Stimulated activated CD4-positive, alpha-beta T cell treated with anti-CD3 and anti-CD28 coated beads, Interleukin-15, amount 100 ng/mL, for 48 hours (primary cell): ENCODE measurements at regions not wholly inside any gene's neighbourhood (a gene's known extent, or its start where the extent isn't known, plus 50 kb on each side); places are given as distances from the start of the nearest gene placed in this dataset.

Experiments used
- DNase-seq, 2 donors: peaks; one replicate each; pipeline ENCODE4 v3.0.0-alpha.2; 2020; ENCODE audit warnings: low read depth in 2 of 2

DNA sequence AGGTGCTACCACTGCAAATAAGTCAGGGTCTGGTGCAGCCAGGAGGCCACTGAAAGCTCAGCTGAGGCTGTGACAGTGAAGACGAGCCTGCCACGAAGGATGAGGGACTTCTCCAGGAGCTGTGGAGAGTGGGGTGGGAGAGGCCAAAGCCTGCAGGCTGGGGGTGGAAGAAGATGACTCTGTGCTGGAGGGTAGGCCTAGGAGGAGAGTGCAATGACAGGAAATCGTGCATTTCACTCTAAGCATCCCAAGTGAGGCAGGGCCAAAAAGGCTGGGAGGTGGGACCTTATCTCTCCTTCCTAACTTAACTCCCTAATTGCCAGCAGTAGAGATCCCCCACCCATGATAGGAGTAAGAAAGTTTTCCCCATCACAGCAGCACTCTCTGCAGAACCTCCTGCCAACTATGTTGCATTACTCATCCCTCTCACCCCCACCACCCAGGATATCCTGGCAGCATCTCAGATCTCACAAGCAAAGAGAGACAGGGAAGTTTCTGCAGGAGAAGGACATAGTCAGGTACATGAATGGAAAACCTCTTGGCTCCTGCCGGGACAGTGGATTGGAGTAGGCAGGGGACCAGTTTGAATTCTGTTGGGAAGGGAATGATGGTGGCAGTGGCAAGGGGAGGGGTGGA is 466.2 kb downstream of the CDH26 start:
- no peak for DNase-seq

DNA sequence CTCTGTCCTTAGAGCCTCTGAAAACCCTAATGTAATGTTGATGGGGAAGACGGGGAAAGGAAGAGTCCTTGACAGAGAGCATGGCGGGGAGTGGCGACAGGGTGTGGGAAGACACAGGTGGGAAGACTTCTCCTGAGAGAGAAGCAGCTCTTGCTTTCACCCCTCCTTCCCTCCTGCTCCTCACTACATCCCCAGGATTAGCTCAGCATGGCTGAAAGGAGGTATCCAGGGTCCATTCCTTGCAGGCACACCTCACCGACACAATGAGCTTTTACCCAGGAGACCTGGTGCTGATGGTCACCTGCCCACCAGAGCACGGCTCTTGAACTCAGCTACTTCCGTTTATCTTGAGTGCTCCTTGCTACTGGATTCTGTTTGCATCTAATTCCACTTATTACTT is 469.3 kb downstream of the CDH26 start:
- no peak for DNase-seq

DNA sequence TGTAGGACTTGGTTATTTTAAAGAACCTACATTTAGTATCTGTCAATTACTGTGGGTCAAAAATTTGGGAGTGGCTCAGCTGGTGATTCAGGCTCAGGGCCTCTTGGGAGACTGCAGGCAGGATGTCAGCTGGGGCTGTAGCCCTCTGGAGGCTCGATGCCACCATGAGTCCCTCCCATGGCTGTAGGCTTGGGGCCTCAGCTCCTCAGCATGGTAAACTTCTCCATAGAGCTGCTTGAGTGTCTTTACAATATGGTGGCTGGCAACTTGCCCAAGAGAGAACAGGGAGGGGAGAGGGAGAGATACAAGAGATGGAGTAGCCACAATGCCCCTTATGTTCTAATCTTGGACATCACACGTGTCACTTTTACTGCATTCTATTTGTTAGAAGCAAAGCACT is 470.4 kb downstream of the CDH26 start:
- DNase-seq: no peak

GRCh38 chr20:60430516-60431001 is 472.3 kb downstream of the CDH26 start:
- no peak for DNase-seq

GRCh38 chr20:60431349-60431748 is 473.1 kb downstream of the CDH26 start:
- no peak for DNase-seq

DNA sequence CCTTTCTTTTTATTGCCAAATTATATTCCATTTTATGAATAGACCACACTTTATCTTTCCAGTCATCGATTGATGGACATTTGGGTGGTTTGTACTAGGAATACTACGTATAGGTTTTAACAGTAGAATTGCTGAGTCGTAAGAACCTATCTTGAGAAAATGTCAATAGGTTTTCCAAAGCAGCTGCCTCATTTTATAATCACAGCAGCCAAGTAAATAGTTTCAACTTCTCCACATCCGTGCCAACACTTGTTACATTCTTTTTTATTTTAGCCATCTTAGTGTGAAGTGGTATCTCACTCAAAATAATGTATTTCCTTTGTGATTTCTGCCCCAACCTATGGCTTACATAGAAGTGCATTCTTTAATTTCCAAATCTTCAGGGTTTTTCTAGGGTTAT is 479.2 kb downstream of the CDH26 start:
- DNase-seq: no peak

- no peak for DNase-seq
These were observed 488.3 kb downstream of the CDH26 start for GRCh38 chr20:60446267-60447111.

GRCh38 chr20:60447703-60448102 is 489.5 kb downstream of the CDH26 start:
- DNase-seq: no peak

DNA sequence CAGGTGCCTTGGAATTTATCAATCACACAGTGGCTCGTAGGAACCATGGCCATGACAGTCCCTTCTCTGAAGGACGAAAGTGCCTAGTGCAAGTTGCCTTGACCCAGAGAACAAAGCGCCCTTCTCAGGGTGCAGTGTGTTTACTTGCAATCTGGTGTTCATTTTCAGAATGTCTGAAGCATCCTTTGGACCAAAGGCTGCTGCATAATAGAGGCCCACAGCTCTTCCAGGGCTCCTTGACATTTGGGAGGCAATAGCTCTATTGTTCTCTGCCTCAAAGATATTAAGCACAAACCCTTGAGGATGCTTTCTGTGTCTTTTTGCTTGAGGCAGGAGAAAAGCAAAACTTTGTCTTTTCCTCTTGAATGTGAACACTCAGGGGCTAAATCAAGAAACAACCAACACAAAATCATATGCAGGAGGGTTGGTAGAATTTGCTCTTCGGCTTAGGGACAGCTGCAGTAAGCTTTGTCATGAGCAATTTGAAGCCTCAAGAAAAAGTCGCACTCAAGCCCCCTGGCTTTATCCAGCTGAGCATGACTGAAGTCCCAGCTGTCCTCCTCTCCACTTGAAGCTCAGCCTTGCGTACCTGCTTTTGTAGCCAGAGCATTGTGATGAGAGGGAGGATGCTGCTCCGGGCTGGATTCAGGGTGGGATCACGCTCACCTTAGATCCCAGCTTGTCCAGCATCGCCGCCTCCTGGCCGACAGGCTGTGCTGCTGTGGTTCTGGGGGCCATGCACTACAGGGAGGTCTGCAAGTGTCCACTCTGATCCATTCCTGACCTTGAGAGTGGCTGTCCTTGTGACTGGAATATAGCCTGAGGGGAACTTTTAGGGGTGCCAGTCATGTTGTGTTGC is 495.4 kb downstream of the CDH26 start:
- DNase-seq: no peak

DNA sequence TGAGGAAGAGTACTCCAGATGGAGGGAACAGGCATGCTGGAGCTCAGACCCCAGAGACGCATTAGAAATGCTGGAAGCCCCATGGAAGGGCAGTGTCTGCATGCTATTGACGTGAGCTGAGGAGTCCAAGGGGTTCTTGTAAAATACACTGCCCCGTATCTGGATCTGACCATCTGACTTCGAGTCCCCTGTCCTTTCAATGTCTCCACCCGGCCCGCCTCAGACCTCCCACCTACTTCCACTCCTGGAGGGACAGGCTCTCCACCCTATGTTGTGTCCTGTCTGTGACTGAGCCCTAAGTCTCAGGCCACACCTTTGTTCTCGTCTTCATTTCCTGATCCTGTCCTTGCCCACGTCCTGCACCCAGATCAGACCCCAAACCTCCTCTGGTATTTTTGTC is 496.3 kb downstream of the CDH26 start:
- no peak for DNase-seq

- no peak for DNase-seq
These were observed 497.0 kb downstream of the CDH26 start for GRCh38 chr20:60455272-60455671.

DNA sequence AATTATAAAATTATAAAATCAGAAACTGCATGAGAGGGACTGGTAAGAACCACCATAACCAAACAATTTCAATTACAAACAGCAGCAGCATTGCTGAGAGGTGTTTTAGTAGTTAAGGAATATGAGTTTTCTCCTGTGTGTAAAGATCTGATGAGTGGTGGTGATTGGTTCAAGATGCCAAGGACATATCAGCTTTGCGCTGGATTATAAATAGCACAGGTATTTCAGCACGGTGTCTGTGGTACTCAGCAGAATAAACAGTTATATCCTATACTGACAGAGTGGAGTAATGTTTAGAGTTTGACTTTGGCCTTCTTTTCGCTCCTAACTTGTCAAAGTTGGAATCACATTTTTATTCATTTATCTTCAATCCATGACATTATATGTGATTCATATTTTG is 501.0 kb downstream of the CDH26 start:
- DNase-seq: no peak

DNA sequence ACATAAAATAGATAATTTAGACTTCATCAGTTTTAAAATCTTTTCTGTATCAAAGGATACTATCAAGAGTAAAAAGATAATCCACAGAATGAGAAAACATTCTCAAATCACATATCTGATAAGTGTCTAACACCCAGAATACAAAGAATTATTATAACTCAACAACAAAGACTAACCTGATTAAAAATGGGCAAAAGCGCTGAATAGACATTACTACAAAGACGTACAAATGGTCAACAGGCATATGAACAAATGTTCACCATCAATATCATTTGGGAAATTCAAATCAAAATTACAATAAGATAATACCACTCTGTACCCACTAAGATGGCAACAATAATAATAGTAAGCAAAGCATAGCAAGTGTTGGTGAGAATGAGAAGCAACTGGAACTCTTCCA is 503.8 kb downstream of the CDH26 start:
- no peak for DNase-seq

DNA sequence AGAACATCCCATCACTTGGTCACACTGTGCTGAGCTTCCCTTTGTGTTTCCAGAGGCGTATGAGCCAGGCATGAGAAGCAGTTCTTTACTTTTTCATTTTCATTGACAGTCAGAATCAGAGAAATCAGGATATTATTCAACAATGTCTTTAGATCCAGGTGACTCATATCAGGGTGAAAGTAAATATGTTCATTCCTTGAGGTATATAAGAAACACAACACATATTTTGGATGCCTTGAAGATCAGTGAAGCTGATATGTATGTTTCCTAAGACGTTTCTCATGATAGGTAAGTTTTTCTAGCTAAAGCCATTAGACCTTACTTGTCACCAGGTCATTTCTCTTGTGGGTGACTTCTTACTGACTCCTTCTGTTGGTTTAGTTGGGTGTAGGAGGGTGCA is 505.6 kb downstream of the CDH26 start:
- no peak for DNase-seq

- no peak for DNase-seq
These were observed 507.2 kb downstream of the CDH26 start for GRCh38 chr20:60465439-60465838.

DNA sequence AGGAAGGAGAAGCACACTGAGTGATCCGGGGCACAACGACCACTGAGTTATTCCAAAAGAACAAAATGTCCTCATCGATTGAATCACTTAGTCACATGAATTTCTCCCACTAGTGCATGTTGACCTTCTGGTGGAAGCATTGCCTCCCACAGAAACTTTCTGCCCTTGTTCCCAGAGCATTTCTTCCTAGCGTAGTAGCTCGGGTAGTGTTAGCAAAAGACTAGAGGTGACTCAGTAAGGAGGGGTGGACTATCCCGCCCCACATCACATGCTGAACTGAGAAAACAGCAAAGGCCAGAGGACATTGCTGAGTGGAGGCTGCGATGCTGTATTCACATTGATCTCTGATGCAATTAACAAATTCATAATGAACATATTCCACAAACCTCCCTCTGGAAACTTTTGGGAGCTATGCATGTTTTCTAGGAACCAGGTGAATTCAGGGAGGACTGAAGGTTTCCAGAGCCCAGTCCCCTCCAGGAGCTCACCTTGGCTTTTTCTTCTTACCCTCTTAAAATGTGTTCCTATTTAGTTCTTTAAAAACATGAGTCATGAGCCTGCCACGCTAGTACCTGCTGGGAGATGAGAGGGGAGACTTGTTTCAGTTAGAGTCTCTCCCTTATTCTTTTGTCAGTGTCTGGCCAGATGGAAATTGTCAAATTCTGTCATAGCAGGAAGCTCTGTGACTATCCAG is 507.9 kb downstream of the CDH26 start:
- no peak for DNase-seq

DNA sequence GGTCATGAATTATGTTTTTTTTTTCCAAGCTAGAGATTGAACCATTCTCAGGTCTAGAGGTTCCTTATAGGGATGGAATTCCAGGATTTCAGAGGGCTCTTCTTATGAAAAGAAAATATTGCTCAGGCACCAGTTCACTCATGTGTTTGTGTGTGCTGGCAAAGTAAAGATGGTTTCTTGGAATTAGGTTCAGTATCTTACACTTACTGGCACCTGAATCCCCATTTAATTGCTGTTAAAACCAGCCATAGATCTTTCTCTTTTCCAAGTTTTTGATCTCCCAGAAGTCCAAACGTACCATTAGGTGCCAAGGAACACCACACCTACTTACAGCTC is 508.4 kb downstream of the CDH26 start:
- no peak for DNase-seq

GRCh38 chr20:60467078-60467477 is 508.9 kb downstream of the CDH26 start:
- no peak for DNase-seq

- no peak for DNase-seq
These were observed 509.5 kb downstream of the CDH26 start for GRCh38 chr20:60467771-60468170.

GRCh38 chr20:60469829-60470228 is 511.6 kb downstream of the CDH26 start:
- DNase-seq: no peak

- no peak for DNase-seq
These were observed 512.1 kb downstream of the CDH26 start for GRCh38 chr20:60470366-60470765.

DNA sequence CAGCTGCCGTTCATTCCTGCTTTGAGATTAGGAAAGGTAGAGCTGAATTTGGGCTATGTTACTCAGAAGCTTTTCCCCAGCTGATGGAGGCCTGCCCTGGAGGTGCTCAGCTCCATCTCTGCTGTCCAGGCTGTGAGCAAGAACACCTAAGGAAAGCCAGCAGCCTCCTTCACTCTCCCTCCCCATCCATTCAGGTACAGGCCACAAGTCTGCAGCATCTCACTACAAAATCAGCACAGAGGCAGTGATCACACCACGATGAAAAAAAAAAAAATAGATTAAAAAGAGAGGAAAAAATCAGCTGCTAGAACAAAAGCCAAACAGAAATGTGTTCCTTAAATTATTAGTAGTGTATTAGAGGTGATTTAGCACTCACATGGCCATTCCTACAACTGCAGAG is 515.0 kb downstream of the CDH26 start:
- DNase-seq: no peak
